ENCODE measurements at regions not wholly inside any gene's neighbourhood (a gene's known extent, or its start where the extent isn't known, plus 50 kb on each side); places are given as distances from the start of the nearest gene placed in this dataset.

GRCh38 chr9:72428329-72428728, 63.3 kb upstream of the ZFAND5 start:
- H3K9ac ChIP-seq (ENCODE audit: insufficient read depth, low read depth, low read length): no peak overlapping the region
- no peak overlapping the region for H3K4me2 ChIP-seq (ENCODE audit: low read depth, low read length)
- no peaks in the 10 kb centered on the region for H3K36me3 ChIP-seq (replicated peaks in 1 of 2; ENCODE audit: control insufficient read depth in 1 of 2, insufficient read depth in 2 of 2, low read length in 2 of 2)
- ChIA-PET CTCF (ENCODE audit: low intra/inter-chr PET ratio, low total read pairs) (no interaction called here), POLR2A (no interaction called here)
- H3K27ac ChIP-seq (ENCODE audit: extremely low read length, insufficient read depth, low read length): no peak overlapping the region
- H3K4me3 ChIP-seq (replicated peaks in 1 of 3; ENCODE audit: insufficient read depth in 1 of 3, low read depth in 2 of 3, low read length in 3 of 3): no peak overlapping the region
- DNase-seq (ENCODE audit: low spot score): no peak
- no peak overlapping the region for H2AFZ ChIP-seq (ENCODE audit: low read length)
- H3K9me3 ChIP-seq (ENCODE audit: low read length): no peaks in the 10 kb centered on the region
- no TSS peak for BruUV-seq (replicated peaks)
- H3K79me2 ChIP-seq (ENCODE audit: insufficient read depth, low read length): no peaks in the 10 kb centered on the region
- WGBS (ENCODE audit: low lambda C conversion rate): 3% methylated on average over 1 of the region's 1 CpG
- no peaks in the 10 kb centered on the region for H4K20me1 ChIP-seq (ENCODE audit: insufficient read depth, low read length)
- H3K27me3 ChIP-seq (ENCODE audit: control insufficient read depth in 1 of 2, insufficient read depth in 2 of 2, low read length in 2 of 2): no peaks in the 10 kb centered on the region
- FAIRE-seq: no peak
- no peak for ATAC-seq
- intact Hi-C loops (cut with micrococcal nuclease; ENCODE audit: unreplicated experiment): no loop called here
- TF ChIP-seq CENPT (CRISPR knock-in tag; IDR thresholded peaks at IDR 0.05; ENCODE audit: low read depth) (no peak), ZNF12 (CRISPR knock-in tag; IDR thresholded peaks at IDR 0.05) (no peak), PRDM4 (CRISPR knock-in tag; IDR thresholded peaks at IDR 0.05; ENCODE audit: borderline replicate concordance) (no peak), SIX1 (CRISPR knock-in tag; IDR thresholded peaks at IDR 0.05; ENCODE audit: borderline replicate concordance) (no peak), PLRG1 (conservative IDR thresholded peaks at IDR 0.05) (no peak), HNF4A (CRISPR knock-in tag; IDR thresholded peaks at IDR 0.05) (no peak), RCOR2 (CRISPR knock-in tag; IDR thresholded peaks at IDR 0.05) (no peak), SP140L (CRISPR knock-in tag; IDR thresholded peaks at IDR 0.05; ENCODE audit: borderline replicate concordance) (no peak), KLF12 (CRISPR knock-in tag; IDR thresholded peaks at IDR 0.05; ENCODE audit: borderline replicate concordance) (no peak), BRCA1 (CRISPR knock-in tag; IDR thresholded peaks at IDR 0.05) (no peak), SRSF1 (optimal IDR thresholded peaks at IDR 0.05; ENCODE audit: low read depth, low read length) (no peak), HCFC1 (IDR thresholded peaks at IDR 0.05; ENCODE audit: low read depth, low read length) (no peak), HNF4G (IDR thresholded peaks at IDR 0.05; ENCODE audit: borderline replicate concordance, low read depth, low read length) (no peak), HNF4G (CRISPR knock-in tag; IDR thresholded peaks at IDR 0.05; ENCODE audit: borderline replicate concordance, low read depth) (no peak), PRMT3 (CRISPR knock-in tag; IDR thresholded peaks at IDR 0.05; ENCODE audit: borderline replicate concordance, low read depth) (no peak), NFKB2 (CRISPR knock-in tag; IDR thresholded peaks at IDR 0.05; ENCODE audit: borderline replicate concordance) (no peak), HMGA1 (CRISPR knock-in tag; conservative IDR thresholded peaks at IDR 0.05) (no peak), ZNF83 (CRISPR knock-in tag; IDR thresholded peaks at IDR 0.05; ENCODE audit: borderline replicate concordance) (no peak), PCBP1 (IDR thresholded peaks at IDR 0.05; ENCODE audit: borderline replicate concordance, low read depth, low read length) (no peak)
- in situ Hi-C loops (cut with HindIII; ENCODE audit: extremely low pct_ligation_motif_present, low pct_unique_long_range_greater_than_20kb): no loop called here
- H3K4me1 ChIP-seq (ENCODE audit: insufficient read depth, low read length): no peaks in the 10 kb centered on the region
